HEK293 (cell line): ENCODE measurements at regions not wholly inside any gene's neighbourhood (a gene's known extent, or its start where the extent isn't known, plus 50 kb on each side); places are given as distances from the start of the nearest gene placed in this dataset.

ENCODE experiments used
- GLIS1 ChIP-seq: fragments of 450-650 bp; formaldehyde crosslinking; IDR thresholded peaks from 2 replicates; pipeline ENCODE4 v1.5.1; 2016; ENCODE audit warnings: missing biosample characterization, missing genetic modification characterization
- GLIS2 ChIP-seq: fragments of 450-650 bp; formaldehyde crosslinking; IDR thresholded peaks from 2 replicates; pipeline ENCODE4 v1.5.1; 2016; ENCODE audit warnings: missing biosample characterization, missing genetic modification characterization
- KLF8 ChIP-seq: fragments of 450-650 bp; formaldehyde crosslinking; IDR thresholded peaks from 2 replicates; pipeline ENCODE4 v1.5.1; 2016; ENCODE audit warnings: missing biosample characterization, missing genetic modification characterization
- OSR2 ChIP-seq: fragments of 450-650 bp; formaldehyde crosslinking; IDR thresholded peaks from 2 replicates; pipeline ENCODE4 v1.5.1; 2016; ENCODE audit warnings: missing biosample characterization, missing genetic modification characterization
- PRDM1 ChIP-seq: fragments of 450-650 bp; formaldehyde crosslinking; IDR thresholded peaks from 2 replicates; pipeline ENCODE4; 2016; ENCODE audit warnings: missing biosample characterization, missing genetic modification characterization
- REPIN1 ChIP-seq: fragments of 450-650 bp; formaldehyde crosslinking; IDR thresholded peaks from 2 replicates; pipeline ENCODE4 v1.5.1; 2017; ENCODE audit warnings: missing biosample characterization, missing genetic modification characterization, low read depth
- SALL2 ChIP-seq: fragments of 450-650 bp; formaldehyde crosslinking; IDR thresholded peaks from 2 replicates; pipeline ENCODE4 v1.5.0; 2017; ENCODE audit warnings: missing biosample characterization, mild to moderate bottlenecking, missing genetic modification characterization, borderline replicate concordance
- SP7 ChIP-seq: fragments of 450-650 bp; formaldehyde crosslinking; IDR thresholded peaks from 2 replicates; pipeline ENCODE4 v1.5.1; 2016; ENCODE audit warnings: missing biosample characterization, missing genetic modification characterization
- ZBTB17 ChIP-seq: fragments of 450-650 bp; formaldehyde crosslinking; IDR thresholded peaks from 2 replicates; pipeline ENCODE4 v1.5.1; 2016; ENCODE audit warnings: missing biosample characterization, missing genetic modification characterization
- ZEB2 ChIP-seq: fragments of 450-650 bp; formaldehyde crosslinking; IDR thresholded peaks from 2 replicates; pipeline ENCODE4 v1.5.1; 2016; ENCODE audit warnings: missing biosample characterization, missing genetic modification characterization
- ZNF23 ChIP-seq: fragments of 450-650 bp; formaldehyde crosslinking; IDR thresholded peaks from 2 replicates; pipeline ENCODE4 v1.5.1; 2016; ENCODE audit warnings: missing biosample characterization, missing genetic modification characterization, borderline replicate concordance
- ZNF423 ChIP-seq: fragments of 450-650 bp; formaldehyde crosslinking; IDR thresholded peaks from 2 replicates; pipeline ENCODE4 v1.5.1; 2016; ENCODE audit warnings: missing biosample characterization, missing genetic modification characterization
- ZNF623 ChIP-seq: fragments of 450-650 bp; formaldehyde crosslinking; IDR thresholded peaks from 2 replicates; pipeline ENCODE4 v1.5.1; 2016; ENCODE audit warnings: missing biosample characterization, missing genetic modification characterization
- ZNF629 ChIP-seq: fragments of 450-650 bp; formaldehyde crosslinking; IDR thresholded peaks from 2 replicates; pipeline ENCODE4 v1.5.1; 2017; ENCODE audit warnings: missing biosample characterization, missing genetic modification characterization
- ZNF654 ChIP-seq: fragments of 450-650 bp; formaldehyde crosslinking; IDR thresholded peaks from 2 replicates; pipeline ENCODE4 v1.5.1; 2016; ENCODE audit warnings: low read depth, missing biosample characterization, missing genetic modification characterization
- ZNF670 ChIP-seq: fragments of 450-650 bp; formaldehyde crosslinking; IDR thresholded peaks from 2 replicates; pipeline ENCODE4 v1.5.1; 2016; ENCODE audit warnings: missing biosample characterization, missing genetic modification characterization, low read depth
- ZNF791 ChIP-seq: fragments of 450-650 bp; formaldehyde crosslinking; IDR thresholded peaks from 2 replicates; pipeline ENCODE4 v1.5.1; 2016; ENCODE audit warnings: missing biosample characterization, missing genetic modification characterization
- TF ChIP-seq, protein P1 (sequence below): fragments of 450-650 bp; formaldehyde crosslinking; IDR thresholded peaks from 2 replicates; pipeline ENCODE4 v1.5.1; 2016; ENCODE audit warnings: missing biosample characterization, missing genetic modification characterization
- TF ChIP-seq, protein P2 (sequence below): fragments of 450-650 bp; formaldehyde crosslinking; IDR thresholded peaks from 2 replicates; pipeline ENCODE4 v1.5.1; 2016; ENCODE audit warnings: missing biosample characterization, missing genetic modification characterization
- TF ChIP-seq, protein P3 (sequence below): fragments of 450-650 bp; formaldehyde crosslinking; IDR thresholded peaks from 2 replicates; pipeline ENCODE4 v1.5.1; 2016; ENCODE audit warnings: missing biosample characterization, missing genetic modification characterization
- TF ChIP-seq, protein P4 (sequence below): fragments of 450-650 bp; formaldehyde crosslinking; IDR thresholded peaks from 2 replicates; pipeline ENCODE4 v1.5.1; 2016; ENCODE audit warnings: missing biosample characterization, missing genetic modification characterization
- TF ChIP-seq, protein P5 (sequence below): fragments of 450-650 bp; formaldehyde crosslinking; IDR thresholded peaks from 2 replicates; pipeline ENCODE4 v1.5.1; 2016; ENCODE audit warnings: missing biosample characterization, missing genetic modification characterization, borderline replicate concordance
- TF ChIP-seq, protein P6 (sequence below): fragments of 450-650 bp; formaldehyde crosslinking; IDR thresholded peaks from 2 replicates; pipeline ENCODE4 v1.5.1; 2016; ENCODE audit warnings: missing biosample characterization, missing genetic modification characterization
- TF ChIP-seq, protein P7 (sequence below): fragments of 450-650 bp; formaldehyde crosslinking; IDR thresholded peaks from 2 replicates; pipeline ENCODE4 v1.5.1; 2016; ENCODE audit warnings: missing biosample characterization, missing genetic modification characterization

DNA sequence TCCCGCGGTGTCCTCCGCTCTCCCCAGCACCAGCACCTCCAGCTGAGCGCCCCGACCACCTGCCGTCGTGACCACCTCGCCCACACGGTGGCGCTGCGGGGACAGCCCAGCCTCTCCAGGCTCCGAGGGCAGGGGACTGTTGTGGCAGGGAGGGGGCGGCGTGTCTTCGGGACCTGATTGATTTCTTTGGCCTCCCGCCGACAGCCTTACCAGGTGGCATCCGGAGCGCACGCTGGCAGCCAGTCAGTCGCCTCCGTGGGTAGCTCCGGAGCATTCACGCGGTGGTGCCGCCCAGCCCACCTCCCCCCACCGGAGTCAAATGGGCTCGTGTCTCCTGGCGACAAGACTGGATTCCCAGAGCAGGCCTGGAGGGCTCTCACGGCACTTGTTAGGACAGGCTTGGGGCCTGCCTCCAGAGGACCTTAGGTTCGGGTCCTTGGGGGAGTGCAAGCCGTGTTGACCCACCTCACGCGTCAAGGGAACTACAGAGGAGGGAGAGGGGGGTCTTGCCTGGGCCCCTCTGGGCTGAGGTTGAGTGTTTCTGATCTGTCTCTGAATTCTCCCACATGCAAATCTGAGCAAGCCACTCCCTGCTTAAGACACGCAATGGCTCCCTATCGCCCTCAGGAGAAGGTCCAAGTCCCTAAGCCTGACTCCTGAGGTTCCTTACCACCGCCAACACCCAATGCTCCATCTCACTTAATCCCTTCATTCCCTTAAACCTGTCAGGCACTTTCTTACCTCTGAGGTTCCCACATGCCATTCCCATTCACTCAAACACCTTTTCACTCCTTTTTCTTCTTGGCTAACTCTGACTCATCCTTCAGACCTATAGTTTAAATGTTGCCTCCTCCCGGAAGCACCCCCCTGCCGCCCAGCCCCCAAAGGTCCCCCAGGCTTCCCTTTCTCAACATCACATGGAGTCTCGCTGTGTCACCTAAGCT is 51.2 kb upstream of the GGTA1 start (continued):
- TF ChIP-seq SP7 (tag by site-specific recombination) (peak; percentile 57; the same call in 1 of the 2 replicates), ZNF629 (0 out of 2 replicates have a peak, but pooled peaks have one; percentile 43), OSR2 (tag by site-specific recombination) (0 out of 2 replicates have a peak, but pooled peaks have one; percentile 18), REPIN1 (tag by site-specific recombination) (0 out of 2 replicates have a peak, but pooled peaks have one; percentile 4), ZNF23 (tag by site-specific recombination) (no peak), ZNF670 (no peak), GLIS1 (tag by site-specific recombination) (peak; percentile 95), ZBTB17 (peak; percentile 87), GLIS2 (tag by site-specific recombination) (peak; percentile 86), ZNF654 (peak; percentile 65), ZNF623 (tag by site-specific recombination) (no peak), ZNF423 (tag by site-specific recombination) (peak; percentile 67), PRDM1 (tag by site-specific recombination) (peak; percentile 62), ZNF791 (tag by site-specific recombination) (no peak), KLF8 (tag by site-specific recombination) (peak; percentile 30; the same call in 1 of the 2 replicates), SALL2 (no peak), ZEB2 (0 out of 2 replicates have a peak, but pooled peaks have one; percentile 28)
- TF ChIP-seq, protein P1, sequence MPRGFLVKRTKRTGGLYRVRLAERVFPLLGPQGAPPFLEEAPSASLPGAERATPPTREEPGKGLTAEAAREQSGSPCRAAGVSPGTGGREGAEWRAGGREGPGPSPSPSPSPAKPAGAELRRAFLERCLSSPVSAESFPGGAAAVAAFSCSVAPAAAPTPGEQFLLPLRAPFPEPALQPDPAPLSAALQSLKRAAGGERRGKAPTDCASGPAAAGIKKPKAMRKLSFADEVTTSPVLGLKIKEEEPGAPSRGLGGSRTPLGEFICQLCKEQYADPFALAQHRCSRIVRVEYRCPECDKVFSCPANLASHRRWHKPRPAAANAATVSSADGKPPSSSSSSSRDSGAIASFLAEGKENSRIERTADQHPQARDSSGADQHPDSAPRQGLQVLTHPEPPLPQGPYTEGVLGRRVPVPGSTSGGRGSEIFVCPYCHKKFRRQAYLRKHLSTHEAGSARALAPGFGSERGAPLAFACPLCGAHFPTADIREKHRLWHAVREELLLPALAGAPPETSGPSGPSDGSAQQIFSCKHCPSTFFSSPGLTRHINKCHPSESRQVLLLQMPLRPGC (tag by site-specific recombination), result no peak
- TF ChIP-seq, protein P2, sequence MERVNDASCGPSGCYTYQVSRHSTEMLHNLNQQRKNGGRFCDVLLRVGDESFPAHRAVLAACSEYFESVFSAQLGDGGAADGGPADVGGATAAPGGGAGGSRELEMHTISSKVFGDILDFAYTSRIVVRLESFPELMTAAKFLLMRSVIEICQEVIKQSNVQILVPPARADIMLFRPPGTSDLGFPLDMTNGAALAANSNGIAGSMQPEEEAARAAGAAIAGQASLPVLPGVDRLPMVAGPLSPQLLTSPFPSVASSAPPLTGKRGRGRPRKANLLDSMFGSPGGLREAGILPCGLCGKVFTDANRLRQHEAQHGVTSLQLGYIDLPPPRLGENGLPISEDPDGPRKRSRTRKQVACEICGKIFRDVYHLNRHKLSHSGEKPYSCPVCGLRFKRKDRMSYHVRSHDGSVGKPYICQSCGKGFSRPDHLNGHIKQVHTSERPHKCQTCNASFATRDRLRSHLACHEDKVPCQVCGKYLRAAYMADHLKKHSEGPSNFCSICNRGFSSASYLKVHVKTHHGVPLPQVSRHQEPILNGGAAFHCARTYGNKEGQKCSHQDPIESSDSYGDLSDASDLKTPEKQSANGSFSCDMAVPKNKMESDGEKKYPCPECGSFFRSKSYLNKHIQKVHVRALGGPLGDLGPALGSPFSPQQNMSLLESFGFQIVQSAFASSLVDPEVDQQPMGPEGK (tag by site-specific recombination), result peak; percentile 89
- TF ChIP-seq, protein P3, sequence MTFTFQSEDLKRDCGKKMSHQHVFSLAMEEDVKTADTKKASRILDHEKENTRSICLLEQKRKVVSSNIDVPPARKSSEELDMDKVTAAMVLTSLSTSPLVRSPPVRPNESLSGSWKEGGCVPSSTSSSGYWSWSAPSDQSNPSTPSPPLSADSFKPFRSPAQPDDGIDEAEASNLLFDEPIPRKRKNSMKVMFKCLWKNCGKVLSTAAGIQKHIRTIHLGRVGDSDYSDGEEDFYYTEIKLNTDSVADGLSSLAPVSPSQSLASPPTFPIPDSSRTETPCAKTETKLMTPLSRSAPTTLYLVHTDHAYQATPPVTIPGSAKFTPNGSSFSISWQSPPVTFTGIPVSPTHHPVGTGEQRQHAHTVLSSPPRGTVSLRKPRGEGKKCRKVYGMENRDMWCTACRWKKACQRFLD (tag by site-specific recombination), result no peak
- TF ChIP-seq, protein P4, sequence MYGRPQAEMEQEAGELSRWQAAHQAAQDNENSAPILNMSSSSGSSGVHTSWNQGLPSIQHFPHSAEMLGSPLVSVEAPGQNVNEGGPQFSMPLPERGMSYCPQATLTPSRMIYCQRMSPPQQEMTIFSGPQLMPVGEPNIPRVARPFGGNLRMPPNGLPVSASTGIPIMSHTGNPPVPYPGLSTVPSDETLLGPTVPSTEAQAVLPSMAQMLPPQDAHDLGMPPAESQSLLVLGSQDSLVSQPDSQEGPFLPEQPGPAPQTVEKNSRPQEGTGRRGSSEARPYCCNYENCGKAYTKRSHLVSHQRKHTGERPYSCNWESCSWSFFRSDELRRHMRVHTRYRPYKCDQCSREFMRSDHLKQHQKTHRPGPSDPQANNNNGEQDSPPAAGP, result peak; percentile 45; the same call in 1 of the 2 replicates
- TF ChIP-seq, protein P5, sequence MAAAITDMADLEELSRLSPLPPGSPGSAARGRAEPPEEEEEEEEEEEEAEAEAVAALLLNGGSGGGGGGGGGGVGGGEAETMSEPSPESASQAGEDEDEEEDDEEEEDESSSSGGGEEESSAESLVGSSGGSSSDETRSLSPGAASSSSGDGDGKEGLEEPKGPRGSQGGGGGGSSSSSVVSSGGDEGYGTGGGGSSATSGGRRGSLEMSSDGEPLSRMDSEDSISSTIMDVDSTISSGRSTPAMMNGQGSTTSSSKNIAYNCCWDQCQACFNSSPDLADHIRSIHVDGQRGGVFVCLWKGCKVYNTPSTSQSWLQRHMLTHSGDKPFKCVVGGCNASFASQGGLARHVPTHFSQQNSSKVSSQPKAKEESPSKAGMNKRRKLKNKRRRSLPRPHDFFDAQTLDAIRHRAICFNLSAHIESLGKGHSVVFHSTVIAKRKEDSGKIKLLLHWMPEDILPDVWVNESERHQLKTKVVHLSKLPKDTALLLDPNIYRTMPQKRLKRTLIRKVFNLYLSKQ (tag by site-specific recombination), result no peak
- TF ChIP-seq, protein P6, sequence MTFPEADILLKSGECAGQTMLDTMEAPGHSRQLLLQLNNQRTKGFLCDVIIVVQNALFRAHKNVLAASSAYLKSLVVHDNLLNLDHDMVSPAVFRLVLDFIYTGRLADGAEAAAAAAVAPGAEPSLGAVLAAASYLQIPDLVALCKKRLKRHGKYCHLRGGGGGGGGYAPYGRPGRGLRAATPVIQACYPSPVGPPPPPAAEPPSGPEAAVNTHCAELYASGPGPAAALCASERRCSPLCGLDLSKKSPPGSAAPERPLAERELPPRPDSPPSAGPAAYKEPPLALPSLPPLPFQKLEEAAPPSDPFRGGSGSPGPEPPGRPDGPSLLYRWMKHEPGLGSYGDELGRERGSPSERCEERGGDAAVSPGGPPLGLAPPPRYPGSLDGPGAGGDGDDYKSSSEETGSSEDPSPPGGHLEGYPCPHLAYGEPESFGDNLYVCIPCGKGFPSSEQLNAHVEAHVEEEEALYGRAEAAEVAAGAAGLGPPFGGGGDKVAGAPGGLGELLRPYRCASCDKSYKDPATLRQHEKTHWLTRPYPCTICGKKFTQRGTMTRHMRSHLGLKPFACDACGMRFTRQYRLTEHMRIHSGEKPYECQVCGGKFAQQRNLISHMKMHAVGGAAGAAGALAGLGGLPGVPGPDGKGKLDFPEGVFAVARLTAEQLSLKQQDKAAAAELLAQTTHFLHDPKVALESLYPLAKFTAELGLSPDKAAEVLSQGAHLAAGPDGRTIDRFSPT (tag by site-specific recombination), result peak; percentile 79
- TF ChIP-seq, protein P7, sequence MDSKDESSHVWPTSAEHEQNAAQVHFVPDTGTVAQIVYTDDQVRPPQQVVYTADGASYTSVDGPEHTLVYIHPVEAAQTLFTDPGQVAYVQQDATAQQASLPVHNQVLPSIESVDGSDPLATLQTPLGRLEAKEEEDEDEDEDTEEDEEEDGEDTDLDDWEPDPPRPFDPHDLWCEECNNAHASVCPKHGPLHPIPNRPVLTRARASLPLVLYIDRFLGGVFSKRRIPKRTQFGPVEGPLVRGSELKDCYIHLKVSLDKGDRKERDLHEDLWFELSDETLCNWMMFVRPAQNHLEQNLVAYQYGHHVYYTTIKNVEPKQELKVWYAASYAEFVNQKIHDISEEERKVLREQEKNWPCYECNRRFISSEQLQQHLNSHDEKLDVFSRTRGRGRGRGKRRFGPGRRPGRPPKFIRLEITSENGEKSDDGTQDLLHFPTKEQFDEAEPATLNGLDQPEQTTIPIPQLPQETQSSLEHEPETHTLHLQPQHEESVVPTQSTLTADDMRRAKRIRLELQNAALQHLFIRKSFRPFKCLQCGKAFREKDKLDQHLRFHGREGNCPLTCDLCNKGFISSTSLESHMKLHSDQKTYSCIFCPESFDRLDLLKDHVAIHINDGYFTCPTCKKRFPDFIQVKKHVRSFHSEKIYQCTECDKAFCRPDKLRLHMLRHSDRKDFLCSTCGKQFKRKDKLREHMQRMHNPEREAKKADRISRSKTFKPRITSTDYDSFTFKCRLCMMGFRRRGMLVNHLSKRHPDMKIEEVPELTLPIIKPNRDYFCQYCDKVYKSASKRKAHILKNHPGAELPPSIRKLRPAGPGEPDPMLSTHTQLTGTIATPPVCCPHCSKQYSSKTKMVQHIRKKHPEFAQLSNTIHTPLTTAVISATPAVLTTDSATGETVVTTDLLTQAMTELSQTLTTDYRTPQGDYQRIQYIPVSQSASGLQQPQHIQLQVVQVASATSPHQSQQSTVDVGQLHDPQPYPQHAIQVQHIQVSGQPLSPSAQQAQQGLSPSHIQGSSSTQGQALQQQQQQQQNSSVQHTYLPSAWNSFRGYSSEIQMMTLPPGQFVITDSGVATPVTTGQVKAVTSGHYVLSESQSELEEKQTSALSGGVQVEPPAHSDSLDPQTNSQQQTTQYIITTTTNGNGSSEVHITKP (tag by site-specific recombination), result peak; percentile 88
